H1 (cell line): ENCODE measurements at regions not wholly inside any gene's neighbourhood (a gene's known extent, or its start where the extent isn't known, plus 50 kb on each side); places are given as distances from the start of the nearest gene placed in this dataset.

Experiments
- CTCF ChIA-PET: fragments of 300-600 bp; sonication (Branson Sonifier 250); formaldehyde crosslinking; loops from one replicate; lab custom pipeline; 2021; ENCODE audit not compliant: partially characterized antibody; lab: Charles Lee
- POLR2A ChIA-PET: fragments of 300-600 bp; sonication (Branson Sonifier 250); formaldehyde crosslinking; loops from one replicate; lab custom pipeline; 2021; ENCODE audit warnings: inconsistent platforms; ENCODE audit not compliant: partially characterized antibody; lab: Charles Lee
- DNase-seq, 2 experiments: peaks; one replicate each; pipeline versions ENCODE4 v3.0.0 to v3.0.0-alpha.2; 2010 to 2022; ENCODE audit warnings: low spot score in 2 of 2, low read depth in 1 of 2, mixed read lengths in 1 of 2
- FAIRE-seq: peaks from 2 replicates; lab custom pipeline; 2011; peaks lifted over from hg19 to GRCh38; lab: Jason Lieb, UNC
- H2AFZ ChIP-seq: 2 replicates; pipeline ENCODE4 v1.8.1; 2012; ENCODE audit warnings: low read length, inconsistent platforms
- H2AK5ac ChIP-seq: 2 replicates; pipeline ENCODE4 v1.6.1; 2013; ENCODE audit warnings: low read depth, low read length
- H2BK120ac ChIP-seq: replicated peaks from 2 replicates; pipeline ENCODE3; 2013; ENCODE audit warnings: low read depth, low read length, inconsistent platforms
- H2BK12ac ChIP-seq: 2 replicates; pipeline ENCODE4 v1.6.1; 2013; ENCODE audit warnings: low read depth, low read length
- H2BK15ac ChIP-seq: 2 replicates; pipeline ENCODE4 v1.6.1; 2013; ENCODE audit warnings: low read length
- H2BK20ac ChIP-seq: 2 replicates; pipeline ENCODE4 v1.6.1; 2013; ENCODE audit warnings: low read length
- H2BK5ac ChIP-seq: 2 replicates; pipeline ENCODE4 v1.6.1; 2013; ENCODE audit warnings: low read depth, low read length
- H3K14ac ChIP-seq: 2 replicates; pipeline ENCODE4 v1.6.1; 2013; ENCODE audit warnings: inconsistent platforms; ENCODE audit not compliant: insufficient read length
- H3K18ac ChIP-seq: 2 replicates; pipeline ENCODE4 v1.6.1; 2013; ENCODE audit warnings: low read length; ENCODE audit errors: extremely low read depth
- H3K23ac ChIP-seq: 2 replicates; pipeline ENCODE4 v1.6.1; 2013; ENCODE audit warnings: inconsistent platforms; ENCODE audit not compliant: insufficient read length
- H3K23me2 ChIP-seq: 2 replicates; pipeline ENCODE4 v1.6.1; 2013; ENCODE audit warnings: low read depth, low read length
- H3K27ac ChIP-seq: 2 replicates; pipeline ENCODE4 v1.6.1; 2011; ENCODE audit warnings: low read depth, low read length, inconsistent platforms
- H3K27me3 ChIP-seq, 4 experiments: replicated peaks in 1 of 4; 1 replicate in 1 of 4; 2 replicates in 3 of 4; pipeline versions ENCODE4 v1.6.1 to v1.8.1; 2011 to 2013; ENCODE audit warnings: low read length in 3 of 4, mild to moderate bottlenecking in 3 of 4, inconsistent platforms in 2 of 4, mixed read lengths in 2 of 4, moderate library complexity in 1 of 4; ENCODE audit not compliant: control insufficient read depth in 3 of 4, insufficient read depth in 3 of 4; ENCODE audit errors: extremely low read depth in 1 of 4
- H3K36me3 ChIP-seq, 4 experiments: 2 replicates each; pipeline versions ENCODE4 v1.6.1 to v1.8.1; 2011 to 2013; ENCODE audit warnings: mild to moderate bottlenecking in 4 of 4, low read length in 3 of 4, moderate library complexity in 2 of 4, control low read depth in 1 of 4, inconsistent platforms in 1 of 4; ENCODE audit not compliant: insufficient read depth in 4 of 4, control insufficient read depth in 2 of 4
- H3K4ac ChIP-seq: replicated peaks from 2 replicates; pipeline ENCODE3; 2013; ENCODE audit warnings: low read length, low read depth, mixed read lengths, inconsistent platforms; ENCODE audit not compliant: insufficient read length
- H3K4me1 ChIP-seq, 4 experiments: replicated peaks in 1 of 4; 1 replicate in 1 of 4; 2 replicates in 3 of 4; pipeline versions ENCODE4 v1.6.1 to v1.8.1; 2011 to 2013; ENCODE audit warnings: low read length in 3 of 4, inconsistent platforms in 2 of 4, mixed read lengths in 1 of 4; ENCODE audit not compliant: insufficient read depth in 4 of 4, control insufficient read depth in 3 of 4
- H3K4me2 ChIP-seq, 2 experiments: 2 replicates each; pipeline versions ENCODE4 v1.6.1 to v1.8.1; 2011 to 2013; ENCODE audit warnings: low read depth in 2 of 2, low read length in 2 of 2, control low read depth in 1 of 2, inconsistent platforms in 1 of 2, mild to moderate bottlenecking in 1 of 2; ENCODE audit not compliant: insufficient read depth in 1 of 2
- H3K4me3 ChIP-seq, 4 experiments: fragments of 200-600, 300-600 bp in 1 of 4; sonication (generic), shearing (Covaris generic), sonication (Bioruptor Twin) in 1 of 4; 2 replicates each; pipeline versions ENCODE4 v1.5.1 to v1.8.1; 2011 to 2016; ENCODE audit warnings: low read length in 4 of 4, low read depth in 3 of 4, control low read depth in 2 of 4, inconsistent platforms in 2 of 4, mild to moderate bottlenecking in 2 of 4, mixed read lengths in 1 of 4, moderate library complexity in 1 of 4; ENCODE audit not compliant: insufficient read depth in 2 of 4; ENCODE audit errors: extremely low read depth in 1 of 4
- H3K56ac ChIP-seq: replicated peaks from 2 replicates; pipeline ENCODE3; 2013; ENCODE audit warnings: low read depth, mild to moderate bottlenecking, mixed read lengths, low read length, inconsistent platforms; ENCODE audit not compliant: insufficient read length
- H3K79me1 ChIP-seq: 2 replicates; pipeline ENCODE4 v1.6.1; 2013; ENCODE audit warnings: low read depth, low read length, control low read depth
- H3K79me2 ChIP-seq, 2 experiments: 2 replicates each; pipeline versions ENCODE4 v1.6.1 to v1.8.1; 2012 to 2013; ENCODE audit warnings: low read length in 2 of 2, mild to moderate bottlenecking in 2 of 2, inconsistent platforms in 1 of 2; ENCODE audit not compliant: insufficient read depth in 2 of 2, control insufficient read depth in 1 of 2
- H3K9ac ChIP-seq, 4 experiments: replicated peaks in 1 of 4; 1 replicate in 1 of 4; 2 replicates in 3 of 4; pipeline versions ENCODE4 v1.6.1 to v1.8.1; 2011 to 2013; ENCODE audit warnings: low read depth in 3 of 4, low read length in 3 of 4, control low read depth in 2 of 4, mild to moderate bottlenecking in 2 of 4, moderate library complexity in 2 of 4, inconsistent platforms in 1 of 4; ENCODE audit errors: extremely low read depth in 1 of 4
- H3K9me3 ChIP-seq, 2 experiments: 2 replicates each; pipeline versions ENCODE4 v1.6.1 to v1.8.1; 2012 to 2013; ENCODE audit warnings: mild to moderate bottlenecking in 2 of 2, moderate library complexity in 2 of 2, control low read depth in 1 of 2, inconsistent platforms in 1 of 2, low read depth in 1 of 2, low read length in 1 of 2, mixed read lengths in 1 of 2; ENCODE audit not compliant: insufficient read depth in 2 of 2
- H4K20me1 ChIP-seq, 2 experiments: replicated peaks in 1 of 2; 2 replicates each; pipeline versions ENCODE3 to v1.8.1; 2011 to 2013; ENCODE audit warnings: inconsistent platforms in 2 of 2, low read length in 2 of 2, mild to moderate bottlenecking in 1 of 2; ENCODE audit not compliant: insufficient read depth in 2 of 2, control insufficient read depth in 1 of 2
- H4K5ac ChIP-seq: 2 replicates; pipeline ENCODE4 v1.6.1; 2013; ENCODE audit warnings: low read length, low read depth, mixed read lengths, inconsistent platforms; ENCODE audit not compliant: insufficient read length
- H4K8ac ChIP-seq: 2 replicates; pipeline ENCODE4 v1.8.0; 2013; ENCODE audit warnings: mild to moderate bottlenecking, moderate library complexity, low read length, inconsistent platforms; ENCODE audit not compliant: insufficient read depth; ENCODE audit errors: extremely low read depth
- H4K91ac ChIP-seq: replicated peaks from 2 replicates; pipeline ENCODE3; 2013; ENCODE audit warnings: low read length, mixed read lengths, inconsistent platforms; ENCODE audit not compliant: insufficient read length
- BACH1 ChIP-seq: IDR thresholded peaks from 2 replicates; pipeline ENCODE4 v1.6.1; 2012; ENCODE audit warnings: low read length, improper control_type of control experiment
- CEBPB ChIP-seq: IDR thresholded peaks from 2 replicates; pipeline ENCODE4 v1.6.1; 2012; ENCODE audit warnings: low read depth, low read length
- CREB1 ChIP-seq: IDR thresholded peaks from 2 replicates; pipeline ENCODE4 v1.6.1; 2012; ENCODE audit warnings: inconsistent platforms
- EZH2 ChIP-seq: fragments of 200-600 bp; sonication (generic); IDR thresholded peaks from 2 replicates; pipeline ENCODE4 v1.7.1; 2012; ENCODE audit warnings: low read depth, mild to moderate bottlenecking, moderate library complexity, low read length, inconsistent platforms; ENCODE audit not compliant: severe bottlenecking
- NANOG ChIP-seq: IDR thresholded peaks from 2 replicates; pipeline ENCODE4 v1.6.1; 2011; ENCODE audit warnings: low read length, low read depth, mild to moderate bottlenecking, inconsistent platforms; ENCODE audit not compliant: insufficient read depth, poor library complexity, severe bottlenecking
- NRF1 ChIP-seq: IDR thresholded peaks from 2 replicates; pipeline ENCODE4 v1.6.1; 2011; ENCODE audit warnings: mild to moderate bottlenecking, low read depth, low read length, improper control_type of control experiment
- RXRA ChIP-seq: IDR thresholded peaks from 2 replicates; pipeline ENCODE4 v1.6.1; 2011; ENCODE audit warnings: low read depth, mild to moderate bottlenecking, low read length, moderate library complexity; ENCODE audit not compliant: insufficient read depth
- SIRT6 ChIP-seq: IDR thresholded peaks from one replicate; pipeline ENCODE4 v1.7.1; 2012; ENCODE audit warnings: low read length, inconsistent platforms
- SIX5 ChIP-seq: IDR thresholded peaks from 2 replicates; pipeline ENCODE4 v1.6.1; 2011; ENCODE audit warnings: mild to moderate bottlenecking, low read depth, low read length
- SP1 ChIP-seq: IDR thresholded peaks from 2 replicates; pipeline ENCODE4 v1.6.1; 2011; ENCODE audit warnings: low read depth, low read length
- TAF7 ChIP-seq: optimal IDR thresholded peaks from 2 replicates; pipeline ENCODE3; 2011; ENCODE audit warnings: low read depth, mild to moderate bottlenecking, inconsistent platforms, low read length, moderate library complexity, borderline replicate concordance
- TBP ChIP-seq: IDR thresholded peaks from 2 replicates; pipeline ENCODE4 v1.6.1; 2011; ENCODE audit warnings: low read depth, low read length, improper control_type of control experiment
- TEAD4 ChIP-seq: IDR thresholded peaks from 2 replicates; pipeline ENCODE4 v1.6.1; 2012; ENCODE audit warnings: low read depth, low read length, inconsistent platforms, mixed read lengths
- USF2 ChIP-seq: IDR thresholded peaks from 2 replicates; pipeline ENCODE4 v1.6.1; 2011; ENCODE audit warnings: low read length, improper control_type of control experiment
- WGBS, 2 experiments: shearing (Covaris generic) in 1 of 2; methylation state at CpG; one replicate each; pipeline versions ENCODE4 v1.1.6 to v1.1.7; 2013 to 2015; ENCODE audit warnings: low lambda C conversion rate in 2 of 2, mixed read lengths in 2 of 2, inconsistent platforms in 1 of 2, low coverage in 1 of 2, missing lambda C conversion rate in 1 of 2; ENCODE audit not compliant: insufficient replicate concordance in 2 of 2, insufficient coverage in 1 of 2, insufficient read length in 1 of 2; ENCODE audit errors: extremely low coverage in 1 of 2, missing lambda C conversion rate in 1 of 2; 5-methylcytosine and 5-hydroxymethylcytosine counted together
- TF ChIP-seq, protein P1 (sequence below): IDR thresholded peaks from 2 replicates; pipeline ENCODE4 v1.6.1; 2012; ENCODE audit warnings: inconsistent platforms

GRCh38 chr6:168746013-168746412 lies 305.0 kb downstream of the SMOC2 start:
- H2AFZ ChIP-seq = no peak overlapping the region
- H3K4me1 ChIP-seq = no peaks in the 10 kb centered on the region
- H3K4me3 ChIP-seq = no peak overlapping the region
- H2BK12ac ChIP-seq = no peak overlapping the region
- H2BK5ac ChIP-seq = no peak overlapping the region
- H3K27ac ChIP-seq = no peak overlapping the region
- no peaks in the 10 kb centered on the region for H3K23me2 ChIP-seq
- no peak for FAIRE-seq
- no peaks in the 10 kb centered on the region for H3K79me1 ChIP-seq
- POLR2A ChIA-PET = no interaction called here
- no peak overlapping the region for H4K5ac ChIP-seq
- no peaks in the 10 kb centered on the region for H3K36me3 ChIP-seq
- H4K8ac ChIP-seq = no peak overlapping the region
- no peaks in the 10 kb centered on the region for H3K27me3 ChIP-seq
- 73% methylated on average over 3 of the region's 3 CpGs; no CpG with 5 or more reads in 1 of the 2 experiments for WGBS, 2 experiments
- H3K23ac ChIP-seq = no peak overlapping the region
- no peak overlapping the region for H2BK15ac ChIP-seq
- no peaks in the 10 kb centered on the region for H3K79me2 ChIP-seq
- CTCF ChIA-PET = interaction anchor here (1.3 to 1.8 kb wide), 2 partner anchors 14 to 35 kb away, joined by 3 read pairs; no protein-coding TSS in a partner anchor
- H2BK120ac ChIP-seq = no peak overlapping the region
- no peak overlapping the region for H2AK5ac ChIP-seq
- H3K18ac ChIP-seq = no peak overlapping the region
- H3K4ac ChIP-seq = no peak overlapping the region
- no peak overlapping the region for H2BK20ac ChIP-seq
- H3K9ac ChIP-seq = no peak overlapping the region
- no peak overlapping the region for H3K14ac ChIP-seq
- no peaks in the 10 kb centered on the region; a peak in 1 of 4 replicates for H3K9me3 ChIP-seq
- H3K4me2 ChIP-seq = no peak overlapping the region
- no peak overlapping the region for H4K91ac ChIP-seq
- H4K20me1 ChIP-seq = no peaks in the 10 kb centered on the region
- DNase-seq = no peak
- no peak overlapping the region for H3K56ac ChIP-seq
- TF ChIP-seq SIX5 (no peak), CREB1 (no peak), TAF7 (no peak), TBP (no peak), NRF1 (no peak), CEBPB (no peak), SP1 (no peak), RXRA (no peak), SIRT6 (no peak), EZH2 (no peak), BACH1 (no peak), TEAD4 (no peak), USF2 (no peak), NANOG (no peak)
- TF ChIP-seq, protein P1, sequence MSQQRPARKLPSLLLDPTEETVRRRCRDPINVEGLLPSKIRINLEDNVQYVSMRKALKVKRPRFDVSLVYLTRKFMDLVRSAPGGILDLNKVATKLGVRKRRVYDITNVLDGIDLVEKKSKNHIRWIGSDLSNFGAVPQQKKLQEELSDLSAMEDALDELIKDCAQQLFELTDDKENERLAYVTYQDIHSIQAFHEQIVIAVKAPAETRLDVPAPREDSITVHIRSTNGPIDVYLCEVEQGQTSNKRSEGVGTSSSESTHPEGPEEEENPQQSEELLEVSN = no peak; the same call in 1 of the 2 replicates
